Upper lobe of left lung (tissue), 4 donors: ENCODE measurements at regions not wholly inside any gene's neighbourhood (a gene's known extent, or its start where the extent isn't known, plus 50 kb on each side); places are given as distances from the start of the nearest gene placed in this dataset.

Source experiments
- CTCF ChIP-seq, 6 experiments: fragments of 450-650 bp in 4 of 6; fragments of 200-600 bp in 2 of 6; sonication (generic) in 2 of 6; IDR thresholded peaks; one replicate each; pipeline ENCODE4 v1.5.1; 2016 to 2019; ENCODE audit warnings: antibody characterized with exemption in 6 of 6
- EP300 ChIP-seq, 4 donors: sonication (generic); formaldehyde crosslinking; IDR thresholded peaks; one replicate each; pipeline ENCODE4 v1.5.1; 2017; ENCODE audit warnings: antibody characterized with exemption in 4 of 4, control low read depth in 2 of 4
- POLR2A ChIP-seq, 4 donors: fragments of 450-650 bp; IDR thresholded peaks; one replicate each; pipeline ENCODE4 v1.5.1; 2016 to 2017; ENCODE audit warnings: antibody characterized with exemption in 4 of 4, mild to moderate bottlenecking in 2 of 4
- POLR2AphosphoS5 ChIP-seq, 2 donors: sonication (generic); formaldehyde crosslinking; IDR thresholded peaks; one replicate each; pipeline ENCODE4 v1.5.1; 2017; ENCODE audit warnings: antibody characterized with exemption in 2 of 2

- TF ChIP-seq CTCF (IDR thresholded peaks at IDR 0.05), result no peak
- TF ChIP-seq POLR2A (IDR thresholded peaks at IDR 0.05), result no peak
- TF ChIP-seq EP300 (IDR thresholded peaks at IDR 0.05), result no peak
- no peak for TF ChIP-seq POLR2AphosphoS5 (IDR thresholded peaks at IDR 0.05)
These were observed 224.7 kb upstream of the DCAF8L1 start for GRCh38 chrX:28205905-28206304.
